Sigmoid colon (tissue), 6 donors: ENCODE measurements at regions not wholly inside any gene's neighbourhood (a gene's known extent, or its start where the extent isn't known, plus 50 kb on each side); places are given as distances from the start of the nearest gene placed in this dataset.

ENCODE experiments used
- DNase-seq: peaks from one replicate; pipeline ENCODE4 v3.0.0-alpha.2; 2019
- H3K27ac ChIP-seq, 4 donors: fragments of 200-600 bp; sonication (generic); one replicate each; pipeline ENCODE4 v1.5.1; 2016 to 2019; ENCODE audit warnings: mild to moderate bottlenecking in 1 of 4
- H3K27me3 ChIP-seq, 3 donors: fragments of 200-600 bp; sonication (generic); one replicate each; pipeline ENCODE4 v1.5.1; 2019; ENCODE audit warnings: mild to moderate bottlenecking in 1 of 3
- H3K36me3 ChIP-seq, 4 donors: fragments of 200-600 bp; sonication (generic); one replicate each; pipeline ENCODE4 v1.5.1; 2016 to 2019
- H3K4me1 ChIP-seq, 4 donors: fragments of 200-600 bp; sonication (generic); one replicate each; pipeline ENCODE4 v1.5.1; 2017 to 2019
- H3K4me3 ChIP-seq, 4 donors: fragments of 200-600 bp; sonication (generic); one replicate each; pipeline ENCODE4 v1.5.1; 2017 to 2019; ENCODE audit warnings: mild to moderate bottlenecking in 2 of 4, moderate library complexity in 1 of 4
- H3K9me3 ChIP-seq, 4 donors: fragments of 200-600 bp in 3 of 4; sonication (generic) in 3 of 4; one replicate each; pipeline versions ENCODE4 v1.5.1 to v1.6.1; 2013 to 2019
- EP300 ChIP-seq, 4 donors: sonication (generic); formaldehyde crosslinking; IDR thresholded peaks; one replicate each; pipeline ENCODE4 v1.6.1; 2017; ENCODE audit warnings: antibody characterized with exemption in 4 of 4
- POLR2A ChIP-seq, 2 donors: fragments of 450-650 bp; IDR thresholded peaks; one replicate each; pipeline ENCODE4 v1.6.1; 2016; ENCODE audit warnings: antibody characterized with exemption in 2 of 2, mild to moderate bottlenecking in 2 of 2, moderate library complexity in 2 of 2
- POLR2AphosphoS5 ChIP-seq, 4 donors: sonication (generic); formaldehyde crosslinking; IDR thresholded peaks; one replicate each; pipeline ENCODE4 v1.6.1; 2017; ENCODE audit warnings: antibody characterized with exemption in 4 of 4
- WGBS, 2 donors: extraction: QIAGEN DNeasy Blood & Tissue Kit; methylation state at CpG; one replicate each; pipeline ENCODE4 v1.1.7; 2013; 5-methylcytosine and 5-hydroxymethylcytosine counted together
- intact Hi-C: fragments of 100-400 bp; cut with DNase I; formaldehyde crosslinking; loops from one replicate; pipeline ENCODE4 v1.15.1; 2023
- TF ChIP-seq, protein P1 (sequence below), 4 experiments: fragments of 450-650 bp in 3 of 4; fragments of 200-600 bp in 1 of 4; IDR thresholded peaks; one replicate each; pipeline ENCODE4 v1.5.1; 2016 to 2019; ENCODE audit warnings: antibody characterized with exemption in 4 of 4, mild to moderate bottlenecking in 3 of 4, moderate library complexity in 2 of 4
- donor health status: healthy with polysubstance abuse.
- donor health status: healthy.

DNA sequence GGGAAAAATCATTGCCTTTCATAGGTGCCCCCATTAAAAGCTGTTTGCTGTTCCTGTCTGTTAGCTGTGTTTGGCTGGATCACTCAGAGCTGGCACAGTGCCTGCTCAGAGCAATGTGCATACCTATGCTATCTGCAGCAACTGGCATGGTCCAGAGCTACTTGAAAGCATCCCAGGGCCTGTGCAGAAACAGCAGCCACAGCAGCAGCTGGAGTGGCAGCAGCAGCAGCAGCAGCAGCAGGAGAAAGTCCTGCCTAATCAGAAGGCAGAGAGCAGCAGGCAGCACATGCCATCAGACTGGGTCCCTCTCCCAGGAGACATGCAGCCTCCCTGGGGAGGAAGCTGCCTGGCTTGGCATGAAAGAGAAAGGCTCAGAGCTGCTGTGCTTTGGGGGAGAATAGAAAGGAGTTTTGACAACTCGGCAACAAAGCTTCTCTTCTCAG is 243.8 kb upstream of the WWC1 start:
- Histone ChIP-seq H3K27ac (peak overlapping the region in 2 of 4 donors; percentile 17 to 46), H3K4me1 (peaks cover 0 to 13% (median 9%) of the 10 kb centered on the region in 4 donors), H3K9me3 (no peaks in the 10 kb centered on the region), H3K36me3 (no peaks in the 10 kb centered on the region), H3K4me3 (no peak overlapping the region), H3K27me3 (no peaks in the 10 kb centered on the region)
- no peak for DNase-seq
- intact Hi-C loops = loop anchor here (1.0 kb wide), 1 partner anchor 324 kb away; no protein-coding TSS in a partner anchor
- TF ChIP-seq POLR2AphosphoS5 (IDR thresholded peaks at IDR 0.05) (no peak), EP300 (IDR thresholded peaks at IDR 0.05) (no peak), POLR2A (IDR thresholded peaks at IDR 0.05) (no peak)
- TF ChIP-seq, protein P1, sequence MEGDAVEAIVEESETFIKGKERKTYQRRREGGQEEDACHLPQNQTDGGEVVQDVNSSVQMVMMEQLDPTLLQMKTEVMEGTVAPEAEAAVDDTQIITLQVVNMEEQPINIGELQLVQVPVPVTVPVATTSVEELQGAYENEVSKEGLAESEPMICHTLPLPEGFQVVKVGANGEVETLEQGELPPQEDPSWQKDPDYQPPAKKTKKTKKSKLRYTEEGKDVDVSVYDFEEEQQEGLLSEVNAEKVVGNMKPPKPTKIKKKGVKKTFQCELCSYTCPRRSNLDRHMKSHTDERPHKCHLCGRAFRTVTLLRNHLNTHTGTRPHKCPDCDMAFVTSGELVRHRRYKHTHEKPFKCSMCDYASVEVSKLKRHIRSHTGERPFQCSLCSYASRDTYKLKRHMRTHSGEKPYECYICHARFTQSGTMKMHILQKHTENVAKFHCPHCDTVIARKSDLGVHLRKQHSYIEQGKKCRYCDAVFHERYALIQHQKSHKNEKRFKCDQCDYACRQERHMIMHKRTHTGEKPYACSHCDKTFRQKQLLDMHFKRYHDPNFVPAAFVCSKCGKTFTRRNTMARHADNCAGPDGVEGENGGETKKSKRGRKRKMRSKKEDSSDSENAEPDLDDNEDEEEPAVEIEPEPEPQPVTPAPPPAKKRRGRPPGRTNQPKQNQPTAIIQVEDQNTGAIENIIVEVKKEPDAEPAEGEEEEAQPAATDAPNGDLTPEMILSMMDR (IDR thresholded peaks at IDR 0.05) = no peak
- 11 to 39% methylated on average over 1 of the region's 1 CpG for WGBS, 2 donors

DNA sequence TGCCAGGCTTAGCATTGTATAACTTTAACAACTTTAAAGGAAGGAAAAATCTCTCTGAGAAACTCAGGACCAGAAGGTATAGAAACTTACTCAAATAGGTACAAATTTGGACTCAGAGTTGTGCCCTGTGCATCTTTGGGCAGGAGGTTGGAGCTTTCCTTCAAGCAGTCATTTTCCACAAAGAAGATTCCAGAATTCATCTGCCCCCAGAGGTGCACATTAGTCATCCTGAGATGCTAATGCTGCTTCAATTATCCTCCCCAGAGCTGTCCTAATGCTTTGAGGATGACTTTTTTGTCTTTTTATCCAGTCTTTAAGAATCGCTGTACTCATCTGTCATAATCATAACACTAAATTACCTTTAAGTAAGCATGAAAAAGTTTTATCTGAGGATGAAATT is 243.0 kb upstream of the WWC1 start:
- Histone ChIP-seq H3K4me1 (peaks cover 0 to 13% (median 9%) of the 10 kb centered on the region in 4 donors), H3K27ac (no peak overlapping the region), H3K27me3 (no peaks in the 10 kb centered on the region), H3K4me3 (no peak overlapping the region), H3K9me3 (no peaks in the 10 kb centered on the region), H3K36me3 (no peaks in the 10 kb centered on the region)
- no peak for TF ChIP-seq POLR2AphosphoS5 (IDR thresholded peaks at IDR 0.05)
- TF ChIP-seq, protein P1 (IDR thresholded peaks at IDR 0.05) = no peak
- no peak for TF ChIP-seq EP300 (IDR thresholded peaks at IDR 0.05)
- TF ChIP-seq POLR2A (IDR thresholded peaks at IDR 0.05) = no peak
- WGBS, 2 donors = 92 to 95% methylated on average over 1 of the region's 1 CpG
- no peak for DNase-seq
- intact Hi-C loops = no loop called here

GRCh38 chr5:168052686-168053085 is 238.8 kb upstream of the WWC1 start:
- TF ChIP-seq, protein P1 (IDR thresholded peaks at IDR 0.05) = no peak
- no peak for TF ChIP-seq POLR2A (IDR thresholded peaks at IDR 0.05)
- TF ChIP-seq EP300 (IDR thresholded peaks at IDR 0.05) = no peak
- no peak for TF ChIP-seq POLR2AphosphoS5 (IDR thresholded peaks at IDR 0.05)
- H3K36me3 ChIP-seq = no peaks in the 10 kb centered on the region
- peaks cover 0 to 7% (median 5%) of the 10 kb centered on the region in 4 donors for H3K4me1 ChIP-seq
- intact Hi-C loops = no loop called here
- H3K27ac ChIP-seq = no peak overlapping the region
- no peaks in the 10 kb centered on the region for H3K27me3 ChIP-seq
- WGBS, 2 donors = 68 to 76% methylated on average over 4 of the region's 4 CpGs
- H3K4me3 ChIP-seq = no peak overlapping the region
- no peaks in the 10 kb centered on the region for H3K9me3 ChIP-seq
- DNase-seq = no peak

- no peaks in the 10 kb centered on the region for H3K4me1 ChIP-seq
- DNase-seq = no peak
- 65 to 74% methylated on average over 2 of the region's 2 CpGs for WGBS, 2 donors
- no peak overlapping the region for H3K27ac ChIP-seq
- H3K4me3 ChIP-seq = no peak overlapping the region
- H3K36me3 ChIP-seq = no peaks in the 10 kb centered on the region
- no peaks in the 10 kb centered on the region for H3K27me3 ChIP-seq
- TF ChIP-seq, protein P1 (IDR thresholded peaks at IDR 0.05) = no peak
- TF ChIP-seq EP300 (IDR thresholded peaks at IDR 0.05) (no peak), POLR2AphosphoS5 (IDR thresholded peaks at IDR 0.05) (no peak), POLR2A (IDR thresholded peaks at IDR 0.05) (no peak)
- intact Hi-C loops = no loop called here
- H3K9me3 ChIP-seq = no peaks in the 10 kb centered on the region
Measured at GRCh38 chr5:168054091-168054490, 237.4 kb upstream of the WWC1 start.

DNA sequence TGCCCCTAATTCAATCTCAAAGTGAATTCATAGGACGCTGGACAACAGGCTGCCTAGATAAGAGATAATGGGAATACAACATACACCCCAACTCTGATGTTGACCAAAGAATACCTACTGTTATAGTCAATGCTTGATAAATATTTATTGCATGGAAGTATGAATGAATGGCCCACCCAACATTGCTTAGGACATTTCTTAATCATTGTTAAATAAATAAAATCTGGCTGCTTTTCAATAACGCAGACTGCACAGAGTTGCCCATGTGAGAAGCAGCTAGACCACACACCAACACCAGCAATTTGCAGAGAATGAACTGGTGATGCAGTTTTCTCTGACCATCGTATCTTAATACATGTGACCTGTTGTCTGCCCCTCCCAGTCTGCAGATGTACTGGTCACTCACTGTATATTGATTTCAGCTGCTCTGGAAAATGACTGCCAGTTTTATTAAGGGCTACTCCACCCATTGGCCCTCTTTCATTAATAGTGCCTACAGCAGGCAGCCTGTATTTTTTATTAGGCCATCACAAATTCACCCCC is 236.2 kb upstream of the WWC1 start:
- no peak overlapping the region for H3K27ac ChIP-seq
- 82 to 85% methylated on average over 3 of the region's 3 CpGs for WGBS, 2 donors
- TF ChIP-seq EP300 (IDR thresholded peaks at IDR 0.05) (no peak), POLR2AphosphoS5 (IDR thresholded peaks at IDR 0.05) (no peak), POLR2A (IDR thresholded peaks at IDR 0.05) (no peak)
- TF ChIP-seq, protein P1 (IDR thresholded peaks at IDR 0.05) = no peak
- H3K4me1 ChIP-seq = no peaks in the 10 kb centered on the region
- DNase-seq = no peak
- H3K4me3 ChIP-seq = no peak overlapping the region
- no peaks in the 10 kb centered on the region for H3K9me3 ChIP-seq
- H3K27me3 ChIP-seq = no peaks in the 10 kb centered on the region
- H3K36me3 ChIP-seq = no peaks in the 10 kb centered on the region
- intact Hi-C loops = no loop called here
